ENCODE measurements at regions not wholly inside any gene's neighbourhood (a gene's known extent, or its start where the extent isn't known, plus 50 kb on each side); places are given as distances from the start of the nearest gene placed in this dataset.
"Not testable (repeated sequence)": the region's sequence is repeated elsewhere in the genome, so short reads cannot be mapped to it uniquely, and the experiment has no call there.

- Histone ChIP-seq H4K20me1 (ENCODE audit: insufficient read depth, low read length) (no peaks in the 10 kb centered on the region), H3K4me1 (ENCODE audit: insufficient read depth, low read length) (no peaks in the 10 kb centered on the region), H3K9me3 (ENCODE audit: insufficient read depth, low read depth, low read length) (no peaks in the 10 kb centered on the region), H3K4me3 (ENCODE audit: insufficient read depth, low read depth, low read length) (no peak overlapping the region), H2AFZ (ENCODE audit: low read depth, low read length) (no peak overlapping the region), H3K79me2 (ENCODE audit: insufficient read depth, low read length) (no peaks in the 10 kb centered on the region), H3K36me3 (ENCODE audit: insufficient read depth, low read length) (no peaks in the 10 kb centered on the region), H3K27ac (ENCODE audit: low read depth, low read length) (no peak overlapping the region), H3K9ac (ENCODE audit: low read length) (no peak overlapping the region), H3K4me2 (ENCODE audit: low read length) (no peak overlapping the region), H3K27me3 (ENCODE audit: insufficient read depth, low read length) (no peaks in the 10 kb centered on the region)
- Mint-ChIP-seq H3K27me3 (ENCODE audit: low read depth, unreplicated experiment) (no peaks in the 10 kb centered on the region), H3K27ac (ENCODE audit: unreplicated experiment) (no peak overlapping the region), H3K4me3 (ENCODE audit: unreplicated experiment) (no peak overlapping the region), H3K9me3 (ENCODE audit: unreplicated experiment) (no peaks in the 10 kb centered on the region), H3K4me1 (ENCODE audit: low read depth, unreplicated experiment) (no peaks in the 10 kb centered on the region), H3K36me3 (ENCODE audit: low read depth, unreplicated experiment) (no peaks in the 10 kb centered on the region)
- TF ChIP-seq EZH2 (IDR thresholded peaks at IDR 0.05; ENCODE audit: insufficient read depth, low read length) = no peak
- TF ChIP-seq CTCF (IDR thresholded peaks at IDR 0.05; ENCODE audit: insufficient read depth, low read depth, low read length) = no peak
- FAIRE-seq = no peak
- no peak for DNase-seq (ENCODE audit: low read depth)
Observed at GRCh38 chr14:35929186-35929585, 103.0 kb downstream of the BRMS1L start.

GRCh38 chr14:35927727-35928126 lies 101.6 kb downstream of the BRMS1L start:
- no peak overlapping the region for H3K27ac ChIP-seq (ENCODE audit: low read depth, low read length)
- H3K4me3 ChIP-seq (ENCODE audit: insufficient read depth, low read depth, low read length) = no peak overlapping the region
- H2AFZ ChIP-seq (ENCODE audit: low read depth, low read length) = no peak overlapping the region
- H3K9me3 ChIP-seq (ENCODE audit: insufficient read depth, low read depth, low read length) = no peaks in the 10 kb centered on the region
- H3K4me1 Mint-ChIP-seq (ENCODE audit: low read depth, unreplicated experiment) = no peaks in the 10 kb centered on the region
- no peak for TF ChIP-seq EZH2 (IDR thresholded peaks at IDR 0.05; ENCODE audit: insufficient read depth, low read length)
- TF ChIP-seq CTCF (IDR thresholded peaks at IDR 0.05; ENCODE audit: insufficient read depth, low read depth, low read length) = no peak
- H3K27me3 Mint-ChIP-seq (ENCODE audit: low read depth, unreplicated experiment) = no peaks in the 10 kb centered on the region
- H3K36me3 ChIP-seq (ENCODE audit: insufficient read depth, low read length) = no peaks in the 10 kb centered on the region
- H3K36me3 Mint-ChIP-seq (ENCODE audit: low read depth, unreplicated experiment) = no peaks in the 10 kb centered on the region
- no peak overlapping the region for H3K27ac Mint-ChIP-seq (ENCODE audit: unreplicated experiment)
- no peaks in the 10 kb centered on the region for H3K79me2 ChIP-seq (ENCODE audit: insufficient read depth, low read length)
- DNase-seq (ENCODE audit: low read depth) (no peak), FAIRE-seq (no peak)
- no peak overlapping the region for H3K9ac ChIP-seq (ENCODE audit: low read length)
- H3K4me2 ChIP-seq (ENCODE audit: low read length) = no peak overlapping the region
- no peaks in the 10 kb centered on the region for H3K4me1 ChIP-seq (ENCODE audit: insufficient read depth, low read length)
- no peaks in the 10 kb centered on the region for H4K20me1 ChIP-seq (ENCODE audit: insufficient read depth, low read length)
- no peaks in the 10 kb centered on the region for H3K27me3 ChIP-seq (ENCODE audit: insufficient read depth, low read length)
- no peak overlapping the region for H3K4me3 Mint-ChIP-seq (ENCODE audit: unreplicated experiment)
- no peaks in the 10 kb centered on the region for H3K9me3 Mint-ChIP-seq (ENCODE audit: unreplicated experiment)

GRCh38 chr14:35925319-35925718 lies 99.2 kb downstream of the BRMS1L start:
- no peaks in the 10 kb centered on the region for H3K4me1 Mint-ChIP-seq (ENCODE audit: low read depth, unreplicated experiment)
- no peaks in the 10 kb centered on the region for H3K27me3 ChIP-seq (ENCODE audit: insufficient read depth, low read length)
- H3K36me3 Mint-ChIP-seq (ENCODE audit: low read depth, unreplicated experiment) = no peaks in the 10 kb centered on the region
- H3K9ac ChIP-seq (ENCODE audit: low read length) = no peak overlapping the region
- no peak overlapping the region for H3K27ac ChIP-seq (ENCODE audit: low read depth, low read length)
- H3K4me3 Mint-ChIP-seq (ENCODE audit: unreplicated experiment) = no peak overlapping the region
- no peak overlapping the region for H3K4me2 ChIP-seq (ENCODE audit: low read length)
- no peaks in the 10 kb centered on the region for H3K9me3 Mint-ChIP-seq (ENCODE audit: unreplicated experiment)
- no peaks in the 10 kb centered on the region for H4K20me1 ChIP-seq (ENCODE audit: insufficient read depth, low read length)
- H3K9me3 ChIP-seq (ENCODE audit: insufficient read depth, low read depth, low read length) = no peaks in the 10 kb centered on the region
- FAIRE-seq = no peak
- no peaks in the 10 kb centered on the region for H3K4me1 ChIP-seq (ENCODE audit: insufficient read depth, low read length)
- no peak overlapping the region for H3K27ac Mint-ChIP-seq (ENCODE audit: unreplicated experiment)
- no peaks in the 10 kb centered on the region for H3K79me2 ChIP-seq (ENCODE audit: insufficient read depth, low read length)
- no peaks in the 10 kb centered on the region for H3K36me3 ChIP-seq (ENCODE audit: insufficient read depth, low read length)
- H2AFZ ChIP-seq (ENCODE audit: low read depth, low read length) = no peak overlapping the region
- H3K27me3 Mint-ChIP-seq (ENCODE audit: low read depth, unreplicated experiment) = no peaks in the 10 kb centered on the region
- no peak for TF ChIP-seq CTCF (IDR thresholded peaks at IDR 0.05; ENCODE audit: insufficient read depth, low read depth, low read length)
- no peak for TF ChIP-seq EZH2 (IDR thresholded peaks at IDR 0.05; ENCODE audit: insufficient read depth, low read length)
- DNase-seq (ENCODE audit: low read depth) = no peak
- no peak overlapping the region for H3K4me3 ChIP-seq (ENCODE audit: insufficient read depth, low read depth, low read length)

GRCh38 chr14:35922590-35922989 lies 96.5 kb downstream of the BRMS1L start:
- H3K36me3 Mint-ChIP-seq (ENCODE audit: low read depth, unreplicated experiment); H3K4me1 Mint-ChIP-seq (ENCODE audit: low read depth, unreplicated experiment); H3K27me3 ChIP-seq (ENCODE audit: insufficient read depth, low read length); H4K20me1 ChIP-seq (ENCODE audit: insufficient read depth, low read length); H3K9ac ChIP-seq (ENCODE audit: low read length); H3K27me3 Mint-ChIP-seq (ENCODE audit: low read depth, unreplicated experiment); H3K4me3 Mint-ChIP-seq (ENCODE audit: unreplicated experiment); H3K27ac Mint-ChIP-seq (ENCODE audit: unreplicated experiment); H3K9me3 Mint-ChIP-seq (ENCODE audit: unreplicated experiment); H3K79me2 ChIP-seq (ENCODE audit: insufficient read depth, low read length); DNase-seq (ENCODE audit: low read depth); H3K4me2 ChIP-seq (ENCODE audit: low read length); H3K27ac ChIP-seq (ENCODE audit: low read depth, low read length); H3K4me1 ChIP-seq (ENCODE audit: insufficient read depth, low read length); H3K36me3 ChIP-seq (ENCODE audit: insufficient read depth, low read length); H2AFZ ChIP-seq (ENCODE audit: low read depth, low read length); H3K4me3 ChIP-seq (ENCODE audit: insufficient read depth, low read depth, low read length); FAIRE-seq; H3K9me3 ChIP-seq (ENCODE audit: insufficient read depth, low read depth, low read length): not testable (repeated sequence)

Data from astrocyte (in vitro differentiated cells and primary cell).